GM23338 (cell line): ENCODE measurements at regions not wholly inside any gene's neighbourhood (a gene's known extent, or its start where the extent isn't known, plus 50 kb on each side); places are given as distances from the start of the nearest gene placed in this dataset.
A peak's percentile ranks its signal among the peaks of the same experiment; 100 is the strongest.

Experiments
- ATAC-seq: fragments of 200-7000 bp; cut with Tn5 transposase; 3 replicates; pipeline ENCODE4 v1.9.1; 2020
- DNase-seq: peaks from one replicate; pipeline ENCODE4 v3.0.0-alpha.2; 2015; ENCODE audit warnings: low spot score
- H2AFZ ChIP-seq: fragments of 200-600 bp; sonication (generic); 2 replicates; pipeline ENCODE4 v1.8.0; 2016; ENCODE audit warnings: antibody characterized with exemption, mild to moderate bottlenecking, moderate library complexity
- H3F3A ChIP-seq: fragments of 200-600 bp; sonication (generic); replicated peaks from 2 replicates; pipeline ENCODE4 v1.8.0; 2017; ENCODE audit warnings: antibody characterized with exemption, mixed run types, low read depth
- H3K27ac ChIP-seq: fragments of 200-600 bp; sonication (generic); 2 replicates; pipeline ENCODE4 v1.6.1; 2016; ENCODE audit warnings: low read depth
- H3K27me3 ChIP-seq: fragments of 200-600 bp; sonication (generic); 2 replicates; pipeline ENCODE4 v1.8.0; 2016; ENCODE audit warnings: mild to moderate bottlenecking, mixed run types, moderate library complexity; ENCODE audit not compliant: insufficient read depth
- H3K36me3 ChIP-seq: fragments of 200-600 bp; sonication (generic); 2 replicates; pipeline ENCODE4 v1.8.0; 2016; ENCODE audit warnings: mild to moderate bottlenecking; ENCODE audit not compliant: insufficient read depth
- H3K4me1 ChIP-seq: fragments of 200-600 bp; sonication (generic); 2 replicates; pipeline ENCODE4 v1.8.0; 2016; ENCODE audit warnings: mild to moderate bottlenecking, moderate library complexity; ENCODE audit not compliant: insufficient read depth
- H3K4me2 ChIP-seq: fragments of 200-600 bp; sonication (generic); 2 replicates; pipeline ENCODE4 v1.7.1; 2017; ENCODE audit warnings: mixed run types
- H3K4me3 ChIP-seq: fragments of 200-600 bp; sonication (generic); 2 replicates; pipeline ENCODE4 v1.6.1; 2016; ENCODE audit warnings: mixed run types
- H3K79me2 ChIP-seq: fragments of 200-600 bp; sonication (generic); replicated peaks from 2 replicates; pipeline ENCODE4 v1.8.0; 2017; ENCODE audit warnings: mild to moderate bottlenecking; ENCODE audit not compliant: insufficient read depth
- H3K9me2 ChIP-seq: fragments of 200-600 bp; sonication (generic); 2 replicates; pipeline ENCODE4 v1.8.0; 2017; ENCODE audit not compliant: insufficient read depth
- H4K20me1 ChIP-seq: fragments of 200-600 bp; sonication (generic); replicated peaks from 2 replicates; pipeline ENCODE4 v1.8.0; 2017; ENCODE audit warnings: mild to moderate bottlenecking; ENCODE audit not compliant: insufficient read depth
- H3K27ac Mint-ChIP-seq: 2 replicates; pipeline ENCODE4 v1.8.0; 2020; ENCODE audit warnings: inconsistent platforms, mild to moderate bottlenecking, moderate library complexity, mixed read lengths
- H3K27me3 Mint-ChIP-seq: 3 replicates; pipeline ENCODE4 v1.8.0; 2022; ENCODE audit warnings: low read depth, mild to moderate bottlenecking, moderate library complexity, mixed read lengths, inconsistent platforms; ENCODE audit not compliant: insufficient read depth, poor library complexity
- H3K36me3 Mint-ChIP-seq: 3 replicates; pipeline ENCODE4 v1.8.0; 2021; ENCODE audit warnings: low read depth, mild to moderate bottlenecking, inconsistent platforms, moderate library complexity, mixed read lengths
- H3K4me1 Mint-ChIP-seq: 3 replicates; pipeline ENCODE4 v1.8.0; 2020; ENCODE audit warnings: mild to moderate bottlenecking, inconsistent platforms, mixed read lengths
- H3K4me3 Mint-ChIP-seq: 3 replicates; pipeline ENCODE4 v1.8.0; 2021; ENCODE audit warnings: moderate library complexity, mild to moderate bottlenecking, inconsistent platforms, mixed read lengths
- H3K9me3 Mint-ChIP-seq: 3 replicates; pipeline ENCODE4 v1.8.0; 2020; ENCODE audit warnings: moderate library complexity, mild to moderate bottlenecking, inconsistent platforms, mixed read lengths
- EZH2 ChIP-seq: fragments of 200-600 bp; sonication (generic); IDR thresholded peaks from one replicate; pipeline ENCODE4 v1.8.0; 2017; ENCODE audit warnings: antibody characterized with exemption, mild to moderate bottlenecking, low read depth; ENCODE audit not compliant: unreplicated experiment
- JUNB ChIP-seq: IDR thresholded peaks from one replicate; pipeline ENCODE4 v1.6.1; 2016; ENCODE audit warnings: antibody characterized with exemption; ENCODE audit not compliant: unreplicated experiment
- POLR2AphosphoS5 ChIP-seq: IDR thresholded peaks from 2 replicates; pipeline ENCODE4 v1.6.1; 2016; ENCODE audit warnings: antibody characterized with exemption, low read depth
- ZNF114 ChIP-seq: fragments of 250-450 bp; sonication (Bioruptor Pico); IDR thresholded peaks from 2 replicates; pipeline ENCODE4 v1.5.0; 2020; ENCODE audit warnings: mild to moderate bottlenecking, moderate library complexity
- ZNF331 ChIP-seq: fragments of 250-450 bp; sonication (Bioruptor Pico); IDR thresholded peaks from 2 replicates; pipeline ENCODE4 v1.5.0; 2020; ENCODE audit warnings: low read depth, mild to moderate bottlenecking, moderate library complexity
- TF ChIP-seq, protein P1 (sequence below): fragments of 250-450 bp; sonication (Bioruptor Pico); IDR thresholded peaks from 2 replicates; pipeline ENCODE4 v1.5.0; 2020; ENCODE audit warnings: mild to moderate bottlenecking, moderate library complexity
- TF ChIP-seq, protein P2 (sequence below): IDR thresholded peaks from one replicate; pipeline ENCODE4 v1.6.1; 2018; ENCODE audit warnings: antibody characterized with exemption; ENCODE audit not compliant: unreplicated experiment

DNA sequence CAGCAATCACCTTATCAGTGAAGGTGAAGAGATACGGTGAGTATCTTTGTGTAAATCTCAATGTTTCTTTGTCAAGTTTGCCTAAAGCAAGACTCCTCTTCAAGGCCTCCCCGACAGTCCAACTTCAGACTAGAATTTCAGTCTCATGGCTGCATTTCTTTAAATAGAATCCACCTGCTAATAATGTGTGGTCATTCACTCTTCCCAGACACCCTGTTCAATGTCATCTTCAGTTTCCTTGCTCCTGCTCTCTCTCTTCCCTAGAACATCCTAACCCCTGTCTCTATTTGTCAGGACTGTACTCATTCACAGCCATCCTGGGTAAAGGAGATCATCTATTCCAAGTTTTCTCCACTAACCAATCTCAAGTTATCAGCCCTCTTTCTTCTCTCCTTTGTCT lies 267.3 kb downstream of the EN1 start (continued):
- TF ChIP-seq, protein P1, sequence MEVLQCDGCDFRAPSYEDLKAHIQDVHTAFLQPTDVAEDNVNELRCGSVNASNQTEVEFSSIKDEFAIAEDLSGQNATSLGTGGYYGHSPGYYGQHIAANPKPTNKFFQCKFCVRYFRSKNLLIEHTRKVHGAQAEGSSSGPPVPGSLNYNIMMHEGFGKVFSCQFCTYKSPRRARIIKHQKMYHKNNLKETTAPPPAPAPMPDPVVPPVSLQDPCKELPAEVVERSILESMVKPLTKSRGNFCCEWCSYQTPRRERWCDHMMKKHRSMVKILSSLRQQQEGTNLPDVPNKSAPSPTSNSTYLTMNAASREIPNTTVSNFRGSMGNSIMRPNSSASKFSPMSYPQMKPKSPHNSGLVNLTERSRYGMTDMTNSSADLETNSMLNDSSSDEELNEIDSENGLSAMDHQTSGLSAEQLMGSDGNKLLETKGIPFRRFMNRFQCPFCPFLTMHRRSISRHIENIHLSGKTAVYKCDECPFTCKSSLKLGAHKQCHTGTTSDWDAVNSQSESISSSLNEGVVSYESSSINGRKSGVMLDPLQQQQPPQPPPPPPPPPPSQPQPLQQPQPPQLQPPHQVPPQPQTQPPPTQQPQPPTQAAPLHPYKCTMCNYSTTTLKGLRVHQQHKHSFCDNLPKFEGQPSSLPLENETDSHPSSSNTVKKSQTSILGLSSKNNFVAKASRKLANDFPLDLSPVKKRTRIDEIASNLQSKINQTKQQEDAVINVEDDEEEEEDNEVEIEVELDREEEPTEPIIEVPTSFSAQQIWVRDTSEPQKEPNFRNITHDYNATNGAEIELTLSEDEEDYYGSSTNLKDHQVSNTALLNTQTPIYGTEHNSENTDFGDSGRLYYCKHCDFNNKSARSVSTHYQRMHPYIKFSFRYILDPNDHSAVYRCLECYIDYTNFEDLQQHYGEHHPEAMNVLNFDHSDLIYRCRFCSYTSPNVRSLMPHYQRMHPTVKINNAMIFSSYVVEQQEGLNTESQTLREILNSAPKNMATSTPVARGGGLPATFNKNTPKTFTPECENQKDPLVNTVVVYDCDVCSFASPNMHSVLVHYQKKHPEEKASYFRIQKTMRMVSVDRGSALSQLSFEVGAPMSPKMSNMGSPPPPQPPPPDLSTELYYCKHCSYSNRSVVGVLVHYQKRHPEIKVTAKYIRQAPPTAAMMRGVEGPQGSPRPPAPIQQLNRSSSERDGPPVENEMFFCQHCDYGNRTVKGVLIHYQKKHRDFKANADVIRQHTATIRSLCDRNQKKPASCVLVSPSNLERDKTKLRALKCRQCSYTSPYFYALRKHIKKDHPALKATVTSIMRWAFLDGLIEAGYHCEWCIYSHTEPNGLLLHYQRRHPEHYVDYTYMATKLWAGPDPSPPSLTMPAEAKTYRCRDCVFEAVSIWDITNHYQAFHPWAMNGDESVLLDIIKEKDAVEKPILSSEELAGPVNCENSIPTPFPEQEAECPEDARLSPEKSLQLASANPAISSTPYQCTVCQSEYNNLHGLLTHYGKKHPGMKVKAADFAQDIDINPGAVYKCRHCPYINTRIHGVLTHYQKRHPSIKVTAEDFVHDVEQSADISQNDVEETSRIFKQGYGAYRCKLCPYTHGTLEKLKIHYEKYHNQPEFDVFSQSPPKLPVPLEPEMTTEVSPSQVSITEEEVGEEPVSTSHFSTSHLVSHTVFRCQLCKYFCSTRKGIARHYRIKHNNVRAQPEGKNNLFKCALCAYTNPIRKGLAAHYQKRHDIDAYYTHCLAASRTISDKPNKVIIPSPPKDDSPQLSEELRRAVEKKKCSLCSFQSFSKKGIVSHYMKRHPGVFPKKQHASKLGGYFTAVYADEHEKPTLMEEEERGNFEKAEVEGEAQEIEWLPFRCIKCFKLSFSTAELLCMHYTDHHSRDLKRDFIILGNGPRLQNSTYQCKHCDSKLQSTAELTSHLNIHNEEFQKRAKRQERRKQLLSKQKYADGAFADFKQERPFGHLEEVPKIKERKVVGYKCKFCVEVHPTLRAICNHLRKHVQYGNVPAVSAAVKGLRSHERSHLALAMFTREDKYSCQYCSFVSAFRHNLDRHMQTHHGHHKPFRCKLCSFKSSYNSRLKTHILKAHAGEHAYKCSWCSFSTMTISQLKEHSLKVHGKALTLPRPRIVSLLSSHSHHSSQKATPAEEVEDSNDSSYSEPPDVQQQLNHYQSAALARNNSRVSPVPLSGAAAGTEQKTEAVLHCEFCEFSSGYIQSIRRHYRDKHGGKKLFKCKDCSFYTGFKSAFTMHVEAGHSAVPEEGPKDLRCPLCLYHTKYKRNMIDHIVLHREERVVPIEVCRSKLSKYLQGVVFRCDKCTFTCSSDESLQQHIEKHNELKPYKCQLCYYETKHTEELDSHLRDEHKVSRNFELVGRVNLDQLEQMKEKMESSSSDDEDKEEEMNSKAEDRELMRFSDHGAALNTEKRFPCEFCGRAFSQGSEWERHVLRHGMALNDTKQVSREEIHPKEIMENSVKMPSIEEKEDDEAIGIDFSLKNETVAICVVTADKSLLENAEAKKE (CRISPR knock-in tag) = no peak
- TF ChIP-seq POLR2AphosphoS5 (no peak), EZH2 (no peak), JUNB (no peak)

GRCh38 chr2:118577202-118577601 lies 270.2 kb downstream of the EN1 start:
- H3K4me3 Mint-ChIP-seq = no peak overlapping the region
- no peak for DNase-seq
- peaks cover 9% of the 10 kb centered on the region; the same call in 2 of the 3 replicates for H3K4me1 Mint-ChIP-seq
- H3K27me3 Mint-ChIP-seq = peaks cover 3% of the 10 kb centered on the region
- Histone ChIP-seq H3K9me2 (no peaks in the 10 kb centered on the region; the same call in none of the 2 replicates), H3K4me1 (no peaks in the 10 kb centered on the region), H3K4me3 (no peak overlapping the region), H3F3A (no peaks in the 10 kb centered on the region), H3K27ac (no peak overlapping the region), H3K36me3 (no peaks in the 10 kb centered on the region), H3K4me2 (no peak overlapping the region), H3K79me2 (no peaks in the 10 kb centered on the region), H2AFZ (peak overlapping the region; percentile 72; the same call in 1 of the 2 replicates), H4K20me1 (no peaks in the 10 kb centered on the region), H3K27me3 (no peaks in the 10 kb centered on the region)
- no peaks in the 10 kb centered on the region for H3K36me3 Mint-ChIP-seq
- no peak overlapping the region for H3K27ac Mint-ChIP-seq
- peak; percentile 68 for ATAC-seq
- no peaks in the 10 kb centered on the region for H3K9me3 Mint-ChIP-seq
- TF ChIP-seq, protein P2, sequence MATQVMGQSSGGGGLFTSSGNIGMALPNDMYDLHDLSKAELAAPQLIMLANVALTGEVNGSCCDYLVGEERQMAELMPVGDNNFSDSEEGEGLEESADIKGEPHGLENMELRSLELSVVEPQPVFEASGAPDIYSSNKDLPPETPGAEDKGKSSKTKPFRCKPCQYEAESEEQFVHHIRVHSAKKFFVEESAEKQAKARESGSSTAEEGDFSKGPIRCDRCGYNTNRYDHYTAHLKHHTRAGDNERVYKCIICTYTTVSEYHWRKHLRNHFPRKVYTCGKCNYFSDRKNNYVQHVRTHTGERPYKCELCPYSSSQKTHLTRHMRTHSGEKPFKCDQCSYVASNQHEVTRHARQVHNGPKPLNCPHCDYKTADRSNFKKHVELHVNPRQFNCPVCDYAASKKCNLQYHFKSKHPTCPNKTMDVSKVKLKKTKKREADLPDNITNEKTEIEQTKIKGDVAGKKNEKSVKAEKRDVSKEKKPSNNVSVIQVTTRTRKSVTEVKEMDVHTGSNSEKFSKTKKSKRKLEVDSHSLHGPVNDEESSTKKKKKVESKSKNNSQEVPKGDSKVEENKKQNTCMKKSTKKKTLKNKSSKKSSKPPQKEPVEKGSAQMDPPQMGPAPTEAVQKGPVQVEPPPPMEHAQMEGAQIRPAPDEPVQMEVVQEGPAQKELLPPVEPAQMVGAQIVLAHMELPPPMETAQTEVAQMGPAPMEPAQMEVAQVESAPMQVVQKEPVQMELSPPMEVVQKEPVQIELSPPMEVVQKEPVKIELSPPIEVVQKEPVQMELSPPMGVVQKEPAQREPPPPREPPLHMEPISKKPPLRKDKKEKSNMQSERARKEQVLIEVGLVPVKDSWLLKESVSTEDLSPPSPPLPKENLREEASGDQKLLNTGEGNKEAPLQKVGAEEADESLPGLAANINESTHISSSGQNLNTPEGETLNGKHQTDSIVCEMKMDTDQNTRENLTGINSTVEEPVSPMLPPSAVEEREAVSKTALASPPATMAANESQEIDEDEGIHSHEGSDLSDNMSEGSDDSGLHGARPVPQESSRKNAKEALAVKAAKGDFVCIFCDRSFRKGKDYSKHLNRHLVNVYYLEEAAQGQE = no peak
- no peak for TF ChIP-seq ZNF331
- TF ChIP-seq, protein P1 (CRISPR knock-in tag) = no peak
- TF ChIP-seq ZNF114 (CRISPR knock-in tag) = no peak
